GM21390 (cell line): ENCODE measurements at regions not wholly inside any gene's neighbourhood (a gene's known extent, or its start where the extent isn't known, plus 50 kb on each side); places are given as distances from the start of the nearest gene placed in this dataset.
"Not testable (repeated sequence)": the region's sequence is repeated elsewhere in the genome, so short reads cannot be mapped to it uniquely, and the experiment has no call there.

Experiments used
- ATAC-seq: cut with Tn5 transposase; IDR thresholded peaks from one replicate; pipeline ENCODE4 v1.9.1; 2021; ENCODE audit not compliant: unreplicated experiment

GRCh38 chr2:237195396-237196120 lies 109.9 kb downstream of the COPS8 start:
- no peak for ATAC-seq

- ATAC-seq = no peak
Measured at GRCh38 chr2:237196409-237196808, 110.7 kb downstream of the COPS8 start.

DNA sequence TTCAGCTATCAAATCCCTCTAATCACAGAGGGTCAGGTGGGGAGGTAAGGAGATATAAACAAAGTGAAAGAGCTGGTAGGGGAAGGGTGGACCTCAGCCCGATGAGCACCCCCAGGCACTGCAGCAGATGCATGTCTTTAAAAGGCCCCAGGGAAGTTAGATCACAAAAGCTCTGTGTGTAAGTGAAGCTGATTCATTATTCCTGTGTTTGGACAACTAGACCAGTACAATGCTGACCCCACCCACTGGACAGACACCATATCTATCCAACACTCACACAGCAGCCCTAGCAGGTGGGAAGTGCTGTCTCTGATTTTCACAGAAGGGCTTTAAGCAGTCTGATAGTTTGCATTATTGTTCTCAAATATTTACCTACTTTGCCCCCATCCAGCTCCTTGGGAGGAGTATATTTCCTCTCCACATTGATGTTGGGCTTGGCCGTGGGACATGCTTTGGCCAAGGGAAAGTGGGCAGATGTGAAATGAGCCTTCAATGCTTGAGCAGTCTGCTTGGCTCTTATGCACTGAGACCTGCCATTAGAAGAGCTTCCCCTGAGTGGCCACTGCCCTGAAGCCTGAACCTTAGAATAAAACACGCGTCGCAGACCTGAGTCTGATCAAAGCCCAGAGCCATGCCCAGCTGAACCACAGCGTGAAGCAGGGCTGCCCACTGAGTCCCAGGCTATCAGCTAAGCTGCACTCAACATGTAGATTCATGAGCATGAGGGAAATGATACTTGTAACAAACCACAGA lies 111.4 kb downstream of the COPS8 start:
- ATAC-seq = no peak

- ATAC-seq = no peak
Measured at GRCh38 chr2:237198164-237198855, 112.6 kb downstream of the COPS8 start.

- ATAC-seq = no peak
Measured at GRCh38 chr2:237199082-237199481, 113.4 kb downstream of the COPS8 start.

- no peak for ATAC-seq
Measured at GRCh38 chr2:237199577-237199976, 113.9 kb downstream of the COPS8 start.

GRCh38 chr2:237200462-237200861 lies 114.8 kb downstream of the COPS8 start:
- ATAC-seq = no peak

- ATAC-seq = no peak
Measured at GRCh38 chr2:237201461-237202287, 116.0 kb downstream of the COPS8 start.

DNA sequence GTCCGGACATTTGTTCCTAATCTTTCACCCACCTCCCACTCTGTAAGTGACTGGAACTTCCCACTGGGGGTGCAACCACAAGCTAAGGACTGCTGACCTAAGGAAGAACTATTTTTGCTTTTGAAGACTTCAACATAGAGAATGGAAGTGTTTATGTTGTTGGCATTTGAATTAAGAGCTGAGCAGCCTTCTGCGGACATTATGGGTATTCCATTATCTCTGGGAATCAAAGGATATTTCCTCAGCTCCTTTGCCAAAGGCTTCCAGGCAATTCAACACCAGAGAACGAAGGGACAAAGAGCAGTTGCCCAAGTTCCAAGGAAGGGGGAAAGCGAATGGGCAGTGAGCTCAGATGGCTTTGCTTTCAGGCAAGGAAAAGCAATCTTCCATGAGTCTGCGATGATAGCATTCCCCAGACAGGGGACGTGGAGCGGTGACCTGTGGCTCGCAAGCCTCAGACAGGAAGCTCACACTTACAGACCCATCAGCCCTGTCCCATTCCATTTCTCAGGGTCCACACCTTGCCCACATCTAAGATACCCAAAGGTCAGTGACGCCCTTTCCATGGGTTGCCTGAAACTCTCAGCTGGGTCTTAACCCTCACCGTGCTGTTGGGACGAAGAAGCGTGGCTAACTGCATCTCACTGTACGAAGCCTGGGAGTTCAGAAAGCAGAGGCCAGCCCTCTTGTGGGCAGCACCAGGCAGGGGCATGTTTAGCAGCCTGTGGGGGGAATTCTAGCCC lies 116.8 kb downstream of the COPS8 start:
- no peak for ATAC-seq

- ATAC-seq = no peak
Measured at GRCh38 chr2:237205043-237205541, 119.4 kb downstream of the COPS8 start.

DNA sequence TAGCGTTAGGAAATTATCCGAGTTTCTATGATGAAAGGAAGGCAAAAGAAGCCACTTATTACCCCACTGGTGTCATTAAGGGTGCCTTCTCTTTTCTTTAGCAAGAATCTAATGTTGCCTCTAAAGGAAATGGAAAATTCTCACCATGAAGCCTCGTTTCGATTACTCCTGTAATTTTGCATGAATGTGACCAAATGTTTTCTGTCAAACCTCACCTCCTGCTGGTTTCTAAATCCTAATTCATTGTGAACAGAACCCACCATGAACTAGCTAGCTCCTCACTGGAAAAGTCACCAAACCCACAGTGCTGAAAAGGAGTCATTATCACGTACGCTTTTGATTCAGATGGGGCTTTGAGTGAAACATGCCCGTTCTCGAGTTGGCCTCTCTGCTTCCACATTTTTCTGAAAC lies 119.9 kb downstream of the COPS8 start:
- no peak for ATAC-seq

DNA sequence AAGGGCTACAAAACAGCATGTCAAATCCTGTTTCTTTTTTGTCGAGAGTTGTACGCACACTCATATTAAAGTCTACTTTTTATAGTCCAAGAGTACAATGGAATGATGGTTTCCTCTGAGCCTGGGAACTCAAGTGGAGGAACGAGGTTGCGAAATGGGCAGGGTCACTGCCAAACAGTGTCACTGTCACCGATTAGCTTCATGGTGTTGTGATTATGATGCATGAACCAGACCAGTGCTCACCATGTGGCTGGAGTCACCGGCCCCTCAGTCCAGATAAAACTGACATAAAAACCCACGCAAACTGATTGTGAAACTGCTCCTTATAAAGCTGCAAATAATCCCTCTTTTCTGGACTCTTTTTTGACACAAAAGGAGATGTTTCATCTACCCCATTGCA lies 122.0 kb downstream of the COPS8 start:
- no peak for ATAC-seq

DNA sequence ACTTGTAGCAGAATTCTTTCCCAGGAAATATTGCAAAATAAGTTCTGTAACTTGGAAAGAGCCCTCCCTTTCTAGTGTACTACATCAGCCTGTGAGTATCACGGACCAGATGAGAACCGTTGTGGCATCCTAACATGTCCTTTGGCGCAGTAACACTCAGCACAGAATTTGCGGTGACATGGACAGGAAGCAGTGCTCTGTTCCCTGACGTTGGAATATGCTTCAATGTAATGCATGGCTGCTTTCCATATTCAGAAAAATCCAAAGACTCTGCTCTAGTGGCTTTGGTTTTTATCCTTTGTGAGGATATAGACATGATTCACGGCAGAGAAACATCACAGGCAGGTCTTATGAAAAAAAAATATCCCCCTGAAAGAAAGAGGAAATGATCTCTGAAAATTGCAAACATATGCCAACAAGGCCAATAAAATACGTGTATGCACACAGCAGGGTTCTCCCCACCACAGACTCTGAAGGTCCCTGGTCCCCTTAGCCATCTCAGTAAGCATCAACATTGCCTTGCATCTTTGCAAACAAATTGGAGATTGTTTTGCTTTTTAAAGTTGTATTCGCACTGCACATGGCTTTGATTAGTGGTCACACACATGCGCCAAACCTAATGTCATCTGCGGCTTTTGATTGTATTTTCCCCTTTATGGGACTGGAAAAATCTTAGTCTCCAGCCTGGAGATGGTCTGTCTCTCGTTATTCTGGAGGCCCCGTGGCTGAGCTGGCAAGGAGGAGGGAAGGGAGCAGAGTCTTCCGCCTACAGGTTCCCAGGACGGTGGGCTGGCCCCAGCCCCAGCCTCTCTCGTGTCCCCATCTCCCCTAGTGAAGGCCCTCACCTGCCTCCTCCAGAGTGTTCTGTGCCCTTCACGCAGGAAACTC lies 122.9 kb downstream of the COPS8 start:
- no peak for ATAC-seq

GRCh38 chr2:237209885-237210284 lies 124.2 kb downstream of the COPS8 start:
- ATAC-seq = no peak

GRCh38 chr2:237210297-237210696 lies 124.6 kb downstream of the COPS8 start:
- no peak for ATAC-seq

DNA sequence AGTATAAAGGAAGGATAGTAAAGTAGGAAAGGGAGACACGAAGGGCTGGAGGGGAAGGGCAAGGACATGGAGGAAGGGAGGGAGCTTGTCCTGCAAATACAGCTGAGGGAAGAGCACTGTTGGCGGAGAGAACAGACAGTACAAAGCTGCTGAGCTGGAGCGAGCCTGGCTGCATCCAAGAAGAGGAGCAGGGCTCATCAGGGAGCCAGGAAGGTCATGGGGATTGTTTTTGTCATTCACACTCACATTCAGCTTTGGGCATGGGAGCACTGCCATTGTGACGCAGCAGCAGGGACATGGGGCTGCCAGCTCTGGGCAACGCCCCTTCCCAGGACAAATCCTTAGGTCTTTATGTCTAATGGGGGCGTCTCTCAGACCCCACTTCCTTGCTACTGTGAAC lies 125.1 kb downstream of the COPS8 start:
- ATAC-seq = no peak

DNA sequence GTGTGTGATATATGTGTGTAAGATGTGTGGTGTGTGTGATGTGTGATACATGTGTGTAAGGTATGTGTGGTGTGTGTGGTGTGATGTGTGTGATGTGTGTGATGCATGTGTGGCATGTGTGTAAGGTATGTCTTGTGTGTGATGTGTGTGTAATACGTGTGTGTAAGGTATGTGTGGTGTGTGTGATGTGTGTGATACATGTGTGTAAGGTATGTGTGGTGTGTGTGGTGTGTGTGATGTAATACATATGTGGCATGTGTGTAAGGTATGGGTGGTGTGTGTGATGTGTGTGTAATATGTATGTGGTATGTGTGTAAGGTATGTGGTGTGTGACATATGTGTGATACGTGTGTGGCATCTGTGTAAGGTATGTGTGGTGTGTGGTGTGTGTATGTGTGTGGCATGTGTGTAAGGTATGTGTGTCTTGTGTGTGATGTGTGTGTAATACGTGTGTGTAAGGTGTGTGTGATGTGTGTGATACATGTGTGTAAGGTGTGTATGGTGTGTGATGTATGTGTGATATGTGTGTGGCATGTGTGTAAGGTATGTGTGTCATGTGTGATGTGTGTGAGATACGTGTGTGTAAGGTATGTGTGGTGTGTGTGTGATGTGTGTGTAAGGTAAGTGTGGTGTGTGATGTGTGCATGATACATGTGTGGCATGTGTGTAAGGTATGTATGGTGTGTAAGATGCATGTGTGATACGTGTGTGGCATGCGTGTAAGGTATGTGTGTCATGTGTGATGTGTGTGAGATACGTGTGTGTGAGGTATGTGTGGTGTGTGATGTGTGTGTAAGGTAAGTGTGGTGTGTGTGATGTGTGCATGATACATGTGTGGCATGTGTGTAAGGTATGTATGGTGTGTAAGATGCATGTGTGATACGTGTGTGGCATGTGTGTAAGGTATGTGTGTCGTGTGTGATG lies 126.9 kb downstream of the COPS8 start:
- not testable (repeated sequence) for ATAC-seq
